SH-SY5Y (cell line): ENCODE measurements at regions not wholly inside any gene's neighbourhood (a gene's known extent, or its start where the extent isn't known, plus 50 kb on each side); places are given as distances from the start of the nearest gene placed in this dataset.

Experiments
- GATA2 ChIP-seq: IDR thresholded peaks from 2 replicates; pipeline ENCODE4 v1.6.1; 2011; ENCODE audit warnings: mild to moderate bottlenecking, low read depth, low read length
- GATA3 ChIP-seq: IDR thresholded peaks from 2 replicates; pipeline ENCODE4 v1.6.1; 2011; ENCODE audit warnings: low read depth, mild to moderate bottlenecking, low read length, moderate library complexity

- no peak for TF ChIP-seq GATA2
- TF ChIP-seq GATA3 = no peak
Measured at GRCh38 chr11:32267679-32268187, 167.6 kb downstream of the WT1 start.

DNA sequence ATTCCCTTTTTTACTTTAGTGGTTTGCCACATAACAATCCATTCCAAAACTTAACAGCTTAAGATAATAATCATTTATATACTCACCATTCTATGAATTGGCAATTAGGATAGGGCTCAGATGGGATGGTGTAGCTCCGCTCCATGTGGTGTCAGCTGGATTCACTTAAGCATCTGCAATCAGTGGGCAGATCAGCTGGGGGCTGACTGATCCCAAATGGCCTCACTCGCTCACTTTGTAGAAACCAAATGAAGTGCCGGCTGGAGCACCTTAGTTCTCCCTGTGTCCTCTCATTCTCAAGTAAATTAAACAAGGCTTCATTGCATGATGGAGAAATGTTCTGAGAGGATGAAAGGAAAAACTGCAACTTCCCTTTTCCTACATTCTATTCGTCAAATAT lies 161.4 kb downstream of the WT1 start:
- TF ChIP-seq GATA3 (no peak), GATA2 (peak; percentile 43; the same call in 1 of the 2 replicates)

DNA sequence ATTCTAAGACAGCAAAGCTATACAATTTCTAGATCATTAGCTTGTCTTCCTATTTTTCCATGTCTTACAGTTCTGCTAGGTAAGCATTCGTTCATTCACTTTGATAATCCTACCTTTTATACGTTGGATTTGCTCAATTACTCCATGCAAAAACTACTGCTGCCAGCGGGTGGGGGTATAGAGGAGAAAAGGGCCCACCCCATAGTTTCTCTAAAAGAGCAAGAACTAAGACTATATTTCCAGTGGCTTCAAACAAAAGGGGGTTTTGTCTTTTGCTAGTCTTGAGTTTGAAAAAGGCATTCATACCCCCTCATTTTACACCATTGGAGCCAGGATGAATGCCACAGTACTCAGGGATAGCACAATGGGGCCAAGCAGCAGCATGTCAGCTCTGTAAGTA lies 155.7 kb downstream of the WT1 start:
- TF ChIP-seq GATA2 (no peak), GATA3 (no peak)

GRCh38 chr11:32280339-32280738 lies 155.0 kb downstream of the WT1 start:
- TF ChIP-seq GATA3 (no peak), GATA2 (no peak)

GRCh38 chr11:32288276-32288675 lies 147.1 kb downstream of the WT1 start:
- TF ChIP-seq GATA2 (no peak), GATA3 (no peak)

GRCh38 chr11:32289701-32290100 lies 145.6 kb downstream of the WT1 start:
- TF ChIP-seq GATA3 = no peak
- no peak for TF ChIP-seq GATA2

GRCh38 chr11:32290783-32291182 lies 144.6 kb downstream of the WT1 start:
- TF ChIP-seq GATA2 (no peak), GATA3 (no peak)

DNA sequence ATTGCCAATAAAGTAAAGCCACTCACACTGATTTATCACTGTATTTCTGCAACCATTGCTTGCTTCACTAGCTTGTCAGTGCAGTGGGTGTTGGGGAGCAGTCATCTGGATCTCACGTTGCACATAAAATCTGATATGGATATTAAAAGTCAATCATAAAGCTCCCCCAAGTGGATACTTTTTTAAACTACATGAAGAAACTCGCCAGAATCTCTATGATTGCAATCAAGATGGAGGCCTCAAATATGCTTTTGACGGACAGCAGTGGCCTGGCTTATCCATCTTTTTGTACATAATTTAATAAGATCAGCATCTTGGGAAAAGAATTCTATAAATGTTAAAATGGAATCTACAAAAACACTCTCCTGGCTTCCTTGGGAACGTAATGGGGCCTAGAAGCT lies 137.7 kb downstream of the WT1 start:
- no peak for TF ChIP-seq GATA3
- TF ChIP-seq GATA2 = peak; percentile 26; the same call in 1 of the 2 replicates

DNA sequence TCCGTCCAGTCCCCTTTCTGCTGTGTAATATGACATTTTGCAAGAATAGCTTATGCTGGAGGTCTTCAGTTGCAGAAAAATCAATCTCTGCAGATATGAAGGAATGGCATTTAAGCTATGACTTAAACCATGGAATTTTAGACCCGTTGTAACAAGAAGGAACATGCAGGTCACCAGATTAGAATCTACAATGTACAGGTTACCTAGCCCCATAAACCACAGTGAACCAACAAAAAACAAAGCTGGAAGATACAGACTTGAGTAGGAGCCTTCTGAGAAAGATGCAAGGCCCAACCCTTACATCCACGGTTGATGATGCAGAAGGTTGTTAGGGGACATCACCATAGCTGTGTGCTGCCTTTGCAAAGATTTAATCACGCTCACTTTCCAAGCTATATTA lies 132.5 kb downstream of the WT1 start:
- TF ChIP-seq GATA2 (no peak), GATA3 (no peak)

- TF ChIP-seq GATA2 = no peak
- no peak for TF ChIP-seq GATA3
Measured at GRCh38 chr11:32304521-32304920, 130.8 kb downstream of the WT1 start.

DNA sequence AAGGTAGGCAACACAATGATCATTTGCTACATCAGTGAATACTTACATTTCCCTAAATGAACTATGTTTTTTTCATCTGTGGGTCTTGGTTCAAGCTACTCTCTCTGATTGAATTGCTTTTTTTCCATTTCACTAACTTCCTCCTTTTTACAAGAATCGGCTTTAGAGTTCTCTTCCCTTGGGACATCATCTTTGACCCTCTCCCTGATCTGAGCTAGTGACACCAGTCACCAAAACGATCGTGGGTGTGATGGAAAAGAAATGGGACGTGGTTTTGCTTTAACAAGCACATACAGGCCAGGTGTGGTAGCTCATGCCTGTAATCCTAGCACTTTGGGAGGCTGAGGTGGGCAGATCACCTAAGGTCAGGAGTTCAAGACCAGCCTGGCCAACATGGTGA lies 129.9 kb downstream of the WT1 start:
- no peak for TF ChIP-seq GATA3
- no peak for TF ChIP-seq GATA2

GRCh38 chr11:32307471-32307870 lies 127.9 kb downstream of the WT1 start:
- TF ChIP-seq GATA3 = no peak
- TF ChIP-seq GATA2 = no peak

DNA sequence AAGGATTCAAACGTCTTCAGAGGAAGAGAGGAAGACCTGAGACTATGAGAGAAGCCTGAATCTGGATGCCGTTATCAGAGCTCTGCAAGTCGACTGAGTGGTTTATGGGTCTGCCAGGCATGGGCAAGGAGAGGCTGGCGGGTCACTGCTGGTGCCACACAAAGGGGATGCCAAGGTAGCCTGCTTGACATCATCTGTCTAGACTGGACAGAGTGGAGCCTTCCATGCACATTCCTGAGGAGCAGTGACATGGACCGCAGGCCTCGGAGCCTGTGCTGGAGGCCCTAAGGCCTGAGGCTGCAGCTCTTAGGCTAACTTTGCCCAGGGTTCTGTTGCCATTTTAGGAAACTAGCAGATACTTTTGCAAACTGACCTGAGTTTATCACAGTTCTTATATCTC lies 127.4 kb downstream of the WT1 start:
- TF ChIP-seq GATA2 (no peak), GATA3 (no peak)

DNA sequence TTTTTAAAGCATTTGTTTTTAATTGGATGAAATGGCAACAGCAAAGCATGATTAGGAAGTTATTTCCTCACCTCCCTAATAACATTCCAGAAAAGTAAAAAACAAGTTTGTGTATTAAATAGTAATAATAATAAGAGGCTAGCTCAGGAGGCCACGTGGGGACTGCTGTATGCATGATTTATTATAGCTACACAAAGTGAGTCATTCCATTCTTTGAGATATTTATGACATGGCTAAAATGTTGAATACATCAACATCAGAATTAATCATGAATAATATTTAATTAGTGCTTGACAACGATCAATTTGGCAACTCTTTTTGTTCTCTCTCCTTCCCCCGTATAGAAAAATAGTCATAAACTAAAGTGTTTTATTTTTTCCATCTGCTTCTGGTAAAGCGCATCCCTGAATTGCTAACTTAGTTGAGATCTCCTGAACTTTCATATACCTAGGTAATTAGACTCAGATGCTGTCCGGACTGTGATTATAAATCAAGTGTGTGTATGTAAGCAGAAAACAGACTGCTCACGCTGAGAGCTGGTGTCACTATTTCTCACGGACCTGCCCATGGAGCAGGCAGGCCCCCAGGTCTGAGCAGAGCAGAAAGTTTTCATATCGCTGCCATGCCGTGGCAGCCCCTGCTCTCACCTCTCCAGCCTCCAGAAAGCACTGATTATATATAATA lies 125.7 kb downstream of the WT1 start:
- TF ChIP-seq GATA2 (no peak), GATA3 (no peak)

GRCh38 chr11:32310214-32310601 lies 125.1 kb downstream of the WT1 start:
- TF ChIP-seq GATA2 (no peak), GATA3 (no peak)

- TF ChIP-seq GATA3 = no peak
- TF ChIP-seq GATA2 = no peak
Measured at GRCh38 chr11:32311346-32312065, 123.8 kb downstream of the WT1 start.
